Chondrocyte (in vitro differentiated cells): ENCODE measurements at regions not wholly inside any gene's neighbourhood (a gene's known extent, or its start where the extent isn't known, plus 50 kb on each side); places are given as distances from the start of the nearest gene placed in this dataset.

ENCODE experiments used
- DNase-seq: peaks from one replicate; pipeline ENCODE4 v3.0.0; 2021; ENCODE audit warnings: mixed read lengths, low spot score
- H3K27ac Mint-ChIP-seq: one replicate; pipeline ENCODE4 v1.8.0; 2021; ENCODE audit warnings: mild to moderate bottlenecking, moderate library complexity, mixed read lengths; ENCODE audit not compliant: unreplicated experiment
- H3K27me3 Mint-ChIP-seq: 2 replicates; pipeline ENCODE4 v1.8.0; 2021; ENCODE audit warnings: low read depth, mixed read lengths
- H3K36me3 Mint-ChIP-seq: 2 replicates; pipeline ENCODE4 v1.8.0; 2021; ENCODE audit warnings: low read depth, mixed read lengths
- H3K4me1 Mint-ChIP-seq: 2 replicates; pipeline ENCODE4 v1.8.0; 2021; ENCODE audit warnings: low read depth, mild to moderate bottlenecking, mixed read lengths
- H3K4me3 Mint-ChIP-seq: one replicate; pipeline ENCODE4 v1.8.0; 2021; ENCODE audit warnings: mild to moderate bottlenecking, moderate library complexity, mixed read lengths; ENCODE audit not compliant: unreplicated experiment
- H3K9me3 Mint-ChIP-seq: 2 replicates; pipeline ENCODE4 v1.8.0; 2021; ENCODE audit warnings: low read depth, mixed read lengths
- TF ChIP-seq, protein P1 (sequence below): fragments of 200-600 bp; sonication (generic); IDR thresholded peaks from 2 replicates; pipeline ENCODE4 v1.5.0; 2021; ENCODE audit warnings: antibody characterized with exemption, mild to moderate bottlenecking, moderate library complexity

DNA sequence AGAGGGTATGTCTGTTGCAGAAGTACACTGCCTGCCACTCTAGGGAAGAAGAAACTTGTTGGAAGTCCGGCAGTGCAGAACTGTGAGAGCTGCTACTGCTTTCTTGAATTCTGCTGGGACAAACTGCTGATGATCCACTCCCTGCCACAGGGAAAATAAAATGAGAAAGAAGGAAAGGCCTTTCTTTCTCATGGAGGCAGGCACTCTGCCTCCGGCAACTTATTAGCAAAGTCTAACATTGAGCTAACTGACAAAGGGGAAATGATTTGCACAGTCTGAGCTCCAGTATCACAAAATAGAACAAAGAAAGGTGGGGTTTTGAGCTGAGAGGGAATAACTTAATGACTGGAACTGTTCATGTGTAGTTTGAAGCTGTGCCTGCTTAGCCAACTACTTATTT lies 134.6 kb downstream of the AASDHPPT start:
- H3K4me3 Mint-ChIP-seq = no peak overlapping the region
- no peaks in the 10 kb centered on the region for H3K9me3 Mint-ChIP-seq
- no peaks in the 10 kb centered on the region for H3K36me3 Mint-ChIP-seq
- H3K27me3 Mint-ChIP-seq = peaks cover 4% of the 10 kb centered on the region
- DNase-seq = no peak
- H3K4me1 Mint-ChIP-seq = peaks cover 3% of the 10 kb centered on the region
- H3K27ac Mint-ChIP-seq = no peak overlapping the region
- TF ChIP-seq, protein P1, sequence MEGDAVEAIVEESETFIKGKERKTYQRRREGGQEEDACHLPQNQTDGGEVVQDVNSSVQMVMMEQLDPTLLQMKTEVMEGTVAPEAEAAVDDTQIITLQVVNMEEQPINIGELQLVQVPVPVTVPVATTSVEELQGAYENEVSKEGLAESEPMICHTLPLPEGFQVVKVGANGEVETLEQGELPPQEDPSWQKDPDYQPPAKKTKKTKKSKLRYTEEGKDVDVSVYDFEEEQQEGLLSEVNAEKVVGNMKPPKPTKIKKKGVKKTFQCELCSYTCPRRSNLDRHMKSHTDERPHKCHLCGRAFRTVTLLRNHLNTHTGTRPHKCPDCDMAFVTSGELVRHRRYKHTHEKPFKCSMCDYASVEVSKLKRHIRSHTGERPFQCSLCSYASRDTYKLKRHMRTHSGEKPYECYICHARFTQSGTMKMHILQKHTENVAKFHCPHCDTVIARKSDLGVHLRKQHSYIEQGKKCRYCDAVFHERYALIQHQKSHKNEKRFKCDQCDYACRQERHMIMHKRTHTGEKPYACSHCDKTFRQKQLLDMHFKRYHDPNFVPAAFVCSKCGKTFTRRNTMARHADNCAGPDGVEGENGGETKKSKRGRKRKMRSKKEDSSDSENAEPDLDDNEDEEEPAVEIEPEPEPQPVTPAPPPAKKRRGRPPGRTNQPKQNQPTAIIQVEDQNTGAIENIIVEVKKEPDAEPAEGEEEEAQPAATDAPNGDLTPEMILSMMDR = no peak

DNA sequence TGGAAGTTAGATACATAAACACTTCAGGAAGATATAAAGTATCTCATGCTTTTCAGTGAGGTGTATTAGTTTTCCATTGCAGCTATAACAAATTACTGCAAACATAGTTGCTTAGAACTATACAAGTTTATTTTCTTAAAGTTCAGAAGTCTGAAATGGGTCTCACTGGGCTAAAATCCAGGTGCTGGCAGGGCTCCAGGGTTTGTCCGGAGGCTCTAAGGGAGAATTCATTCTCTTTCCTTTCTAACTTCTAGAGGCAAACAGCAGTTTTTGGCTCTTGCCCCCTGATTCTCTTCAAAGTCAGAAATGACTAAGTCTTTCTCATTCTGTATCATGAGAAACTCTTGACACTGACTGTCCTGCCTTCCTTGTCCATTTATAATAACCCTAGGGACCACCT lies 138.8 kb downstream of the AASDHPPT start:
- no peak for DNase-seq
- H3K27ac Mint-ChIP-seq = no peak overlapping the region
- no peaks in the 10 kb centered on the region for H3K36me3 Mint-ChIP-seq
- peaks cover 19% of the 10 kb centered on the region for H3K4me1 Mint-ChIP-seq
- TF ChIP-seq, protein P1 = no peak
- H3K27me3 Mint-ChIP-seq = peaks cover 4% of the 10 kb centered on the region
- H3K9me3 Mint-ChIP-seq = no peaks in the 10 kb centered on the region
- H3K4me3 Mint-ChIP-seq = no peak overlapping the region

DNA sequence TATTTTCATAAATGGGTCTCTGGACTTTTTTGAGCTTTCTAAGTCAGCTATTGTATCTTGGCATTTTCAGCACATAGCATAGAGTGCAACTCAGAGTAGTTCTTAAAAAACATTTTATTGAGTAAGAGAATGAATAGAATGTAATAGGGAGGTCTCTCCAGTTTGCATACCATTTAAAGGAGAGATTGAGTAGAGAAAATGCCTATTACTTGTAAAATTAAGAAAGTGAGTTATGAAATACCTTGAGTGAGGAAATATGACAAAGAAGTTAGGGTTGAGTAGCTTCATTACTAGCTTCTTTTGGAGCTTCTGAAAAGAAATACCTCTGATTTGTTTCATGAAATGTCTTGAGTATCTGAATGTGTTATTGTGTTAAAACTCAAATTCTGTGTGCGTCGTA lies 140.0 kb downstream of the AASDHPPT start:
- TF ChIP-seq, protein P1 = no peak
- H3K4me3 Mint-ChIP-seq = no peak overlapping the region
- H3K27ac Mint-ChIP-seq = no peak overlapping the region
- H3K9me3 Mint-ChIP-seq = peaks cover 6% of the 10 kb centered on the region
- peaks cover 1% of the 10 kb centered on the region for H3K36me3 Mint-ChIP-seq
- H3K4me1 Mint-ChIP-seq = peaks cover 19% of the 10 kb centered on the region
- peaks cover 3% of the 10 kb centered on the region for H3K27me3 Mint-ChIP-seq
- no peak for DNase-seq

DNA sequence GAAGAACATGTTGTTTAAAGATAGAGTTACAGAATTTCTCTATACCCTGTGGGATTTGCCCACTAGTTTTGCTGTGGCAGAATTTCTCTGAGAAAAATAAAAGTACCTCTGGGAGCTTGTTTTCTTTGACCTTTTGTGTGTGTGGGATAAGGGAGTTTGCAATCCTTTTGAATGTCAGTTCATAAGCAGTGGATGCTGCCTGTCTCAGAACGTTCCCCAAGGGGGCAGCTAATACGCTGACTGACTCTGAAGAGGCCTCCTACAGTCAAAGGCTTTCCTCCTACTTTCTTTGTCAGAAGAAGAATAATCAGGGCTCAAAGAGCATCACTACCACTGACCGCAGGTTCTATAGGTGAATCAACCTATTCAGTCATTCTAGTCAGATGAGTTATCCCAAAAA lies 140.6 kb downstream of the AASDHPPT start:
- H3K27ac Mint-ChIP-seq = peak overlapping the region; percentile 49
- peaks cover 1% of the 10 kb centered on the region for H3K36me3 Mint-ChIP-seq
- TF ChIP-seq, protein P1 = peak; percentile 21
- H3K9me3 Mint-ChIP-seq = peaks cover 13% of the 10 kb centered on the region
- no peaks in the 10 kb centered on the region for H3K27me3 Mint-ChIP-seq
- DNase-seq = no peak
- H3K4me3 Mint-ChIP-seq = no peak overlapping the region
- peaks cover 19% of the 10 kb centered on the region for H3K4me1 Mint-ChIP-seq

DNA sequence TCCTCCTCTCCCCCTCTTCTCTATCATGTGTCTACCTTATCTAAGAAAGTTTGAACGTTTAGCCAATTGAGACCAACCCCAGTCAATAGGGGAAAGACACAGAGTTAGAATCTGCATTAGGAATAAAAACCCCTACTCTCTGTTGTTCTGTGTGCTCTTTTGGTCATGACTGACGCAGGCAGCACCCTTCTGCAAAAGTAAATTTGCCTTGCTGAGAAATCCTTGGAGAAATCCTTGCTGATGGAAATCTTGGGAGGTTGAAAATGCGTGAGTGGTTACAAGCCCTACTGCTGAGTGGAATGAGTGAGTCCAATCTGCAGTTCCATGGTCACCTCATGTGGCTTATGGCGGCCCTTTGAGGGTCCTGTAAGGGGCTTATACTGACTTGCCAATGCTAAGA lies 145.2 kb downstream of the AASDHPPT start:
- no peak overlapping the region for H3K4me3 Mint-ChIP-seq
- no peaks in the 10 kb centered on the region for H3K27me3 Mint-ChIP-seq
- H3K27ac Mint-ChIP-seq = no peak overlapping the region
- TF ChIP-seq, protein P1 = no peak
- H3K4me1 Mint-ChIP-seq = peaks cover 10% of the 10 kb centered on the region
- no peak for DNase-seq
- H3K9me3 Mint-ChIP-seq = peaks cover 22% of the 10 kb centered on the region
- peaks cover 1% of the 10 kb centered on the region for H3K36me3 Mint-ChIP-seq
